Loucy (cell line): ENCODE measurements at regions not wholly inside any gene's neighbourhood (a gene's known extent, or its start where the extent isn't known, plus 50 kb on each side); places are given as distances from the start of the nearest gene placed in this dataset.

ENCODE experiments used
- H2AFZ ChIP-seq: fragments of 200-600 bp; sonication (generic); 2 replicates; pipeline ENCODE4 v1.6.0; 2016; ENCODE audit warnings: antibody characterized with exemption, mild to moderate bottlenecking, low read length, moderate library complexity
- H3F3A ChIP-seq: fragments of 200-600 bp; 2 replicates; pipeline ENCODE4 v1.6.0; 2016; ENCODE audit warnings: antibody characterized with exemption, low read depth, mild to moderate bottlenecking
- H3K27me3 ChIP-seq: fragments of 200-600 bp; sonication (generic); 2 replicates; pipeline ENCODE4 v1.6.1; 2014; ENCODE audit warnings: low read length, mild to moderate bottlenecking; ENCODE audit not compliant: insufficient read depth, poor library complexity, severe bottlenecking
- H3K36me3 ChIP-seq: fragments of 200-600 bp; sonication (generic); 2 replicates; pipeline ENCODE4 v1.6.1; 2016; ENCODE audit warnings: low read length; ENCODE audit not compliant: insufficient read depth
- H3K4me1 ChIP-seq: fragments of 200-600 bp; sonication (generic); 2 replicates; pipeline ENCODE4 v1.5.1; 2014; ENCODE audit warnings: low read length, mild to moderate bottlenecking; ENCODE audit not compliant: insufficient read depth, poor library complexity, severe bottlenecking
- H3K4me2 ChIP-seq: fragments of 200-600 bp; sonication (generic); 2 replicates; pipeline ENCODE4 v1.6.0; 2014; ENCODE audit warnings: antibody characterized with exemption, low read length, low read depth, mild to moderate bottlenecking; ENCODE audit not compliant: poor library complexity, severe bottlenecking
- H3K4me3 ChIP-seq: fragments of 200-600 bp; sonication (generic); 2 replicates; pipeline ENCODE4 v1.5.1; 2014; ENCODE audit warnings: low read length, mild to moderate bottlenecking, mixed read lengths; ENCODE audit not compliant: poor library complexity, severe bottlenecking
- H3K79me2 ChIP-seq: fragments of 200-600 bp; sonication (generic); 2 replicates; pipeline ENCODE4 v1.6.1; 2014; ENCODE audit warnings: low read length; ENCODE audit not compliant: insufficient read depth
- H3K9ac ChIP-seq: fragments of 200-600 bp; sonication (generic); 2 replicates; pipeline ENCODE4 v1.6.0; 2014; ENCODE audit warnings: mild to moderate bottlenecking, low read depth, low read length, moderate library complexity; ENCODE audit not compliant: poor library complexity, severe bottlenecking
- H3K9me2 ChIP-seq: fragments of 200-600 bp; sonication (generic); replicated peaks from 2 replicates; pipeline ENCODE4 v1.6.1; 2016; ENCODE audit warnings: low read depth, low read length, mixed read lengths
- H3K9me3 ChIP-seq: fragments of 200-600 bp; sonication (generic); 2 replicates; pipeline ENCODE4 v1.6.1; 2014; ENCODE audit warnings: mild to moderate bottlenecking, antibody characterized with exemption, low read length, low read depth; ENCODE audit not compliant: insufficient read depth
- H4K20me1 ChIP-seq: fragments of 200-600 bp; sonication (generic); 2 replicates; pipeline ENCODE4 v1.6.0; 2014; ENCODE audit warnings: antibody characterized with exemption, low read length, mild to moderate bottlenecking; ENCODE audit not compliant: insufficient read depth, poor library complexity, severe bottlenecking
- CTCF ChIP-seq: fragments of 200-600 bp; sonication (generic); conservative IDR thresholded peaks from 2 replicates; pipeline ENCODE4 v1.5.1; 2014; ENCODE audit warnings: mild to moderate bottlenecking, antibody characterized with exemption, low read length
- EZH2phosphoT487 ChIP-seq: fragments of 200-600 bp; IDR thresholded peaks from 2 replicates; pipeline ENCODE4 v1.6.1; 2018; ENCODE audit warnings: antibody characterized with exemption, mild to moderate bottlenecking, moderate library complexity, borderline replicate concordance

DNA sequence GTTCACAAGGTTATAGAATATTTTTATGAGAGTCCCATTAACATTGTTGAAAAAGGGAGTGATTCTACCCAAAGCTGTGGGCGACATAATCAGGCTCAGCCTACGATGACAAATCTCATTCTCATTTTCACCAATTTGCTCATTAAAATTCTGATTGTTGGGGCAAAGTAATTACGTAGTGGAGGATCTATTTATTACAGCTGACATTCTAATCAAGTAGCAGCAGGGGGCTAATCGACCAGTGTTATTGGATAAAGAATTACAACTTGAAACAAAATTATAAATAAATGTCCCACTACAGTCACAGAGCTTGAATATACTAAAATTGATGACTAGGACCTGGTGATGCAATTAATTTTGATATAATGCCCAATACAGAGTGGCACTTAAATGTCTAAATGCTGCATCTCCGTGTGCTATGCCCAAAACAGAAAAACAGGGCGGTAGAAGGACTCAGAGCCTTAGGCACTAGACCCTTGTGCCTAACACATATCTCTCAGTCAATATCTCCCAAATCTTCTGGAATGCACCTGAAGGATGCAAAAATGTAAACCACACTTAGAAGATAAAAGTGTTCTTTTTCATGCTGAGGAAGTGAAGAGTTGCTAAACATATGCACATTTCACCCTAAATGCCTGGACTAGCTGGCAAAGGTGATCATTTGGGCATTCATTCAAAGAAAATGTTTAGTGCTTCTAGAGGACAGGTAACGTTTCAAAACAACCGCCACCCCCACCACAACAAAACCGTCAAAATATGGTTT is 88.3 kb downstream of the CD24 start:
- Histone ChIP-seq H3K4me2 (no peak overlapping the region), H3K9me3 (no peaks in the 10 kb centered on the region), H3K36me3 (no peaks in the 10 kb centered on the region), H3K4me3 (no peak overlapping the region), H4K20me1 (no peaks in the 10 kb centered on the region), H3K9ac (no peak overlapping the region), H3K79me2 (no peaks in the 10 kb centered on the region), H3K27me3 (no peaks in the 10 kb centered on the region), H3K9me2 (no peaks in the 10 kb centered on the region), H3F3A (no peaks in the 10 kb centered on the region), H3K4me1 (no peaks in the 10 kb centered on the region), H2AFZ (no peak overlapping the region)
- TF ChIP-seq CTCF (no peak), EZH2phosphoT487 (no peak)

DNA sequence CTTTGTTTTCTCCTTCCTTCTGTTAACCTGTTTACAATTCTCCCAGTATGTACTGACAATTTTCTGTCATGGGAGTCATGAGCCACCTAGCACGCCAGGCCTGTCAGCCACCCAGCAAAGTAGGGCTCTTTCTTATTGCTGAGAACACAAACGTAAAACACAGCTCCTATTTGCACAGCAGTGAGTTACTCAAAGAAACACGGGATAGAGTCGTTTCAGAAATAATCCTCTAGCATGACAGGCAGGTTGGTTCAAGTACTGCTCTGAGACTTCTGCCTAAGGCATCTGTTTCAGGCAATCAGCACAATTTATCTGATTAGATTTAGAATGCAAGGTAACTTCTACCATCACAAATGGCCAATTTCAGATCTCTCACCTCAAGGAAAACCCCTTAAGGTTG is 88.8 kb downstream of the CD24 start:
- Histone ChIP-seq H3K4me2 (no peak overlapping the region), H4K20me1 (no peaks in the 10 kb centered on the region), H3K79me2 (no peaks in the 10 kb centered on the region), H3K9me3 (no peaks in the 10 kb centered on the region), H3F3A (no peaks in the 10 kb centered on the region), H3K36me3 (no peaks in the 10 kb centered on the region), H3K27me3 (no peaks in the 10 kb centered on the region), H2AFZ (no peak overlapping the region), H3K4me1 (no peaks in the 10 kb centered on the region), H3K4me3 (no peak overlapping the region), H3K9me2 (no peaks in the 10 kb centered on the region), H3K9ac (no peak overlapping the region)
- TF ChIP-seq EZH2phosphoT487 (no peak), CTCF (no peak)

- Histone ChIP-seq H2AFZ (no peak overlapping the region), H4K20me1 (no peaks in the 10 kb centered on the region), H3K9ac (no peak overlapping the region), H3K36me3 (no peaks in the 10 kb centered on the region), H3K4me2 (no peak overlapping the region), H3K9me3 (no peaks in the 10 kb centered on the region), H3K4me1 (no peaks in the 10 kb centered on the region), H3K4me3 (no peak overlapping the region), H3K79me2 (no peaks in the 10 kb centered on the region), H3K9me2 (no peaks in the 10 kb centered on the region), H3F3A (no peaks in the 10 kb centered on the region), H3K27me3 (no peaks in the 10 kb centered on the region)
- TF ChIP-seq CTCF: no peak
- no peak for TF ChIP-seq EZH2phosphoT487
Measured at GRCh38 chr6:106884576-106884975, 90.0 kb downstream of the CD24 start.
